ENCODE measurements at regions not wholly inside any gene's neighbourhood (a gene's known extent, or its start where the extent isn't known, plus 50 kb on each side); places are given as distances from the start of the nearest gene placed in this dataset.
"Not testable (repeated sequence)": the region's sequence is repeated elsewhere in the genome, so short reads cannot be mapped to it uniquely, and the experiment has no call there.

DNA sequence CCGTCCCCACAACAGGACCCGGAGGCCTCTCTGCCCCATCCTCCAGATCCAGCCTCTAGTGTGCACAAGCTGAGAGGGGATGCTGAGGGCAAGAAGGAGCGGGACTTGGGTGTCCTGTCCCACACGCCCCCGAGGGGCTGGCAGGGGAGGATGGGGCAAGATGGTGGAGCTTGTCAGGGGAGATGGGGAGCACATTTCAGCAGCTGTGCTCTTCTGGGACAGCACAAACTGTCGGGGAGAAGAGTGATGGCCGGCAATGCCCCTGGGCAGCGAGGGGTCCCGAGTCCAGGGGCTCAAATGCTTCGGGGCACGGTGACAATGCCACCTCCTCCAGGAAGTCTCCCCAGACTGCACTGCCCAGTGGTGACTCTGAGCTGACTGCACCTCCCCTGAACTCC lies 134.5 kb downstream of the FAM53A start:
- Histone ChIP-seq H3K4me1 (replicated peaks in 1 of 2) (peaks cover 24 to 35% of the 10 kb centered on the region in 2 donors), H3K4me3 (no peak overlapping the region), H3K27ac (no peak overlapping the region)
- ATAC-seq (replicated peaks in 6 of 8) = no peak
- in situ Hi-C loops (cut with MboI; ENCODE audit: low pct_unique_long_range_greater_than_20kb in 2 of 9, low sequenced_read_pairs in 9 of 9, unreplicated experiment in 9 of 9) = no loop called here
- WGBS, 10 experiments = 59% methylated on average over 5 of the region's 11 CpGs; no CpG with 5 or more reads in 9 of the 10 experiments

DNA sequence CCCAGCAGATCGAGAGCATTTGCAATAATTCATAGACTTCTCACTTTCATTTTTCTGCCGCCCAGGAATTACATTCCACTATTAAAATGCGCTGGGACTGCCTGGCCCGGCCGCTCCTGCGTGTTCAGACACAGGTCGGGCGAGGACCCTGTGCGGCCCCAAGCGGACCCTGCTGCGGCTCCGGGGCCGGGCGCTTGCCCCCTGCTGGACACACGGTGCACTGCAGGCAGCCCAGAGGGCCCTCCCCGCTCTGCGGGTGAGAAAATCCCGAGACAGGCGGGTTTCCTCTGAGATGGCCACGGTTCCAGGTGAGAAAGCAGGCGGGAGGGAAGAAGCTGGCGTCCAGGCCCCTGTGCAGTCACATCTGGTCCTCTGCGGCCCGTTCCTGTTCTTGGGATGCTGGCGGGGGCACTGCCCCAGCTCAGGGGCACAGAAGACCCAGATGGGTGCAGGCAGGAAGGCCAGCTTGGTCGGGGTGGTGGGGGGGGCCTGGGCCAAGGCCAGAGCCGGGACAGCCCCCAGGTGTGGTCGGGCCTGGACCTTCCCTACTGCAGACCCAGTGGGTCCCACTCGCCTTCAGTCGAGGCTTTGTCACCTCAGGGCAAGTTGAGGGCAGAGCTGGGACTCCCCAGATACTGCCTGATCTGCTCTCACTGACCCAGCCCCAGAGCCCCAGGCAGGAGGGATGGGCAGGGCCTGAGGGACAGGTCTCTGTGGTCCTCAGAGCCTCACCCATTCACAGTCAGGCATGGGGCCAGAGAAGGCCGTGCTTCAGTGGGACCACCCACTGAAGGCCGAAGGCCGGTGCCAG lies 135.1 kb downstream of the FAM53A start:
- in situ Hi-C loops (cut with MboI; ENCODE audit: low pct_unique_long_range_greater_than_20kb in 2 of 9, low sequenced_read_pairs in 9 of 9, unreplicated experiment in 9 of 9); H3K4me3 ChIP-seq; H3K27ac ChIP-seq: not testable (repeated sequence)
- peak; percentile 69 to 93 (median 90) for ATAC-seq (replicated peaks in 6 of 8)
- H3K4me1 ChIP-seq (replicated peaks in 1 of 2) = peaks cover 30 to 39% of the 10 kb centered on the region in 2 donors
- 0 to 4% (median 0%) methylated on average over 2 to 7 of the region's 33 CpGs; no CpG with 5 or more reads in 7 of the 10 experiments for WGBS, 10 experiments

GRCh38 chr4:1547856-1548826 lies 136.0 kb downstream of the FAM53A start:
- WGBS, 10 experiments = 0 to 57% (median 10%) methylated on average over 2 to 6 of the region's 42 CpGs; no CpG with 5 or more reads in 7 of the 10 experiments
- in situ Hi-C loops (cut with MboI; ENCODE audit: low pct_unique_long_range_greater_than_20kb in 2 of 9, low sequenced_read_pairs in 9 of 9, unreplicated experiment in 9 of 9) = no loop called here
- Histone ChIP-seq H3K27ac (no peak overlapping the region), H3K4me3 (no peak overlapping the region), H3K4me1 (replicated peaks in 1 of 2) (peaks cover 39% of the 10 kb centered on the region in 2 donors)
- ATAC-seq (replicated peaks in 6 of 8) = peak in 6 of 8 experiments; percentile 8 to 62 (median 46)

GRCh38 chr4:1547131-1547855 lies 136.8 kb downstream of the FAM53A start:
- Histone ChIP-seq H3K4me1 (replicated peaks in 1 of 2) (peaks cover 39 to 45% of the 10 kb centered on the region in 2 donors), H3K27ac (no peak overlapping the region), H3K4me3 (no peak overlapping the region)
- in situ Hi-C loops (cut with MboI; ENCODE audit: low pct_unique_long_range_greater_than_20kb in 2 of 9, low sequenced_read_pairs in 9 of 9, unreplicated experiment in 9 of 9) = no loop called here
- no peak for ATAC-seq (replicated peaks in 6 of 8)
- WGBS, 10 experiments = 27 to 70% (median 51%) methylated on average over 1 to 6 of the region's 19 CpGs; no CpG with 5 or more reads in 6 of the 10 experiments

- Histone ChIP-seq H3K4me3 (no peak overlapping the region), H3K27ac (no peak overlapping the region), H3K4me1 (replicated peaks in 1 of 2) (peaks cover 43 to 60% of the 10 kb centered on the region in 2 donors)
- ATAC-seq (replicated peaks in 6 of 8) = peak in 4 of 8 experiments; percentile 3 to 82 (median 48)
- in situ Hi-C loops (cut with MboI; ENCODE audit: low pct_unique_long_range_greater_than_20kb in 2 of 9, low sequenced_read_pairs in 9 of 9, unreplicated experiment in 9 of 9) = no loop called here
- WGBS, 10 experiments = 100% methylated on average over 5 of the region's 18 CpGs; no CpG with 5 or more reads in 9 of the 10 experiments
Measured at GRCh38 chr4:1544861-1545281, 138.6 kb upstream of the NKX1-1 start.

GRCh38 chr4:1544435-1544834 lies 138.2 kb upstream of the NKX1-1 start:
- ATAC-seq (replicated peaks in 6 of 8) = peak in 2 of 8 experiments; percentile 8 to 20

GRCh38 chr4:1543976-1544375 lies 137.7 kb upstream of the NKX1-1 start:
- WGBS, 10 experiments = 90 to 92% methylated on average over 2 to 4 of the region's 11 CpGs; no CpG with 5 or more reads in 8 of the 10 experiments
- no peak overlapping the region for H3K4me3 ChIP-seq
- no peak overlapping the region for H3K27ac ChIP-seq
- in situ Hi-C loops (cut with MboI; ENCODE audit: low pct_unique_long_range_greater_than_20kb in 2 of 9, low sequenced_read_pairs in 9 of 9, unreplicated experiment in 9 of 9) = no loop called here
- ATAC-seq (replicated peaks in 6 of 8) = no peak
- H3K4me1 ChIP-seq (replicated peaks in 1 of 2) = peaks cover 45 to 66% of the 10 kb centered on the region in 2 donors

More at GRCh38 chr4:1544435-1544834, 138.2 kb upstream of the NKX1-1 start:
- H3K4me3 ChIP-seq; in situ Hi-C loops (cut with MboI; ENCODE audit: low pct_unique_long_range_greater_than_20kb in 2 of 9, low sequenced_read_pairs in 9 of 9, unreplicated experiment in 9 of 9); H3K27ac ChIP-seq: not testable (repeated sequence)
- 47 to 60% methylated on average over 3 to 4 of the region's 21 CpGs; no CpG with 5 or more reads in 8 of the 10 experiments for WGBS, 10 experiments
- H3K4me1 ChIP-seq (replicated peaks in 1 of 2) = peaks cover 45 to 64% of the 10 kb centered on the region in 2 donors

GRCh38 chr4:1543561-1543960 lies 137.3 kb upstream of the NKX1-1 start:
- Histone ChIP-seq H3K4me1 (replicated peaks in 1 of 2) (peaks cover 43 to 66% of the 10 kb centered on the region in 2 donors), H3K27ac (no peak overlapping the region), H3K4me3 (no peak overlapping the region)
- ATAC-seq (replicated peaks in 6 of 8) = no peak
- 60 to 80% (median 65%) methylated on average over 1 to 2 of the region's 8 CpGs; no CpG with 5 or more reads in 7 of the 10 experiments for WGBS, 10 experiments
- in situ Hi-C loops (cut with MboI; ENCODE audit: low pct_unique_long_range_greater_than_20kb in 2 of 9, low sequenced_read_pairs in 9 of 9, unreplicated experiment in 9 of 9) = no loop called here

- WGBS, 10 experiments = 33 to 93% (median 87%) methylated on average over 1 to 11 of the region's 27 CpGs; no CpG with 5 or more reads in 4 of the 10 experiments
- no peak for ATAC-seq (replicated peaks in 6 of 8)
- in situ Hi-C loops (cut with MboI; ENCODE audit: low pct_unique_long_range_greater_than_20kb in 2 of 9, low sequenced_read_pairs in 9 of 9, unreplicated experiment in 9 of 9) = no loop called here
- no peak overlapping the region for H3K27ac ChIP-seq
- H3K4me1 ChIP-seq (replicated peaks in 1 of 2) = peaks cover 35 to 58% of the 10 kb centered on the region in 2 donors
- no peak overlapping the region for H3K4me3 ChIP-seq
Measured at GRCh38 chr4:1542516-1543320, 136.5 kb upstream of the NKX1-1 start.

GRCh38 chr4:1542226-1542490 lies 135.9 kb upstream of the NKX1-1 start:
- Histone ChIP-seq H3K4me3 (no peak overlapping the region), H3K27ac (no peak overlapping the region), H3K4me1 (replicated peaks in 1 of 2) (peaks cover 29 to 55% of the 10 kb centered on the region in 2 donors)
- ATAC-seq (replicated peaks in 6 of 8) = no peak
- WGBS, 10 experiments = 60% methylated on average over 3 of the region's 10 CpGs; no CpG with 5 or more reads in 9 of the 10 experiments
- in situ Hi-C loops (cut with MboI; ENCODE audit: low pct_unique_long_range_greater_than_20kb in 2 of 9, low sequenced_read_pairs in 9 of 9, unreplicated experiment in 9 of 9) = no loop called here

DNA sequence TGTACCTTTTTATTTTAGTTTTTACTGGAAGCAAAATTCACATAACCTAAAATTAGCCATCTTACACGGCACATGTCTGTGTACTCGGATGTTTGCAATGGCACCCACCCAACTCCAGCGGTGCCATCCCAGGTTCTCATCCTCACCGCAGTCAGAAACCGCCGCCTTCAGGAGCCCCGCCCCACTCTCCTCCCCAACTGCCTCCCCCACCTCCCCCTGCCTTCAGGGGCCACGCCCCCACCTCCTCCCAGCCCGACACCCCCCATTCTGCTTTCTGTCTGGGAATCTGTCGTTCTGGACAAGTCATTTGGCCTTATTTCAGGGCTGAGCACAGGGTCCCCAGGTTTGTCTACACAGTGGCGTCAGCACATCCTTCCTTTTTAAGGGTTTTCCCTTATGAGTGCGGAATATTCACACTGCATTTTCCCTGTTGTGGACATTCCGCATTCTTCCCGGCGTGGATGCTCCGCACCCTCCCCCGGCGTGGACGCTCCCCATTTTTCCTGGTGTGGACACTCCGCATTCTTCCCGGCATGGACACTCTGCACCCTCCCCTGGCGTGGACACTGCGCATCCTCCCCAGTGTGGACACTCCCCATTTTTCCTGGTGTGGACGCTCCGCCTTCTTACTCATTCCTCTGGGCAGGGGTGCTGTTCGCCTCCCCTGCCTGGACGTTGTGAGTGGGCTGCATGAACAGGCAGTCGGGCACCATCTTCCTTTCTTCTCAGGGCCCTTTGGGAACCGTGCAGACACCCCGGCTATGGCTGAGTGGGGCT lies 135.4 kb upstream of the NKX1-1 start:
- 8 to 100% (median 80%) methylated on average over 1 to 11 of the region's 30 CpGs; no CpG with 5 or more reads in 3 of the 10 experiments for WGBS, 10 experiments
- in situ Hi-C loops (cut with MboI; ENCODE audit: low pct_unique_long_range_greater_than_20kb in 2 of 9, low sequenced_read_pairs in 9 of 9, unreplicated experiment in 9 of 9) = no loop called here
- ATAC-seq (replicated peaks in 6 of 8) = peak in 1 of 8 experiments; percentile 30

More for the DNA sequence above, 135.4 kb upstream of the NKX1-1 start:
- Histone ChIP-seq H3K4me1 (replicated peaks in 1 of 2) (peaks cover 30 to 53% of the 10 kb centered on the region in 2 donors), H3K27ac (no peak overlapping the region), H3K4me3 (no peak overlapping the region)

Data from motor neuron (in vitro differentiated cells).